ENCODE measurements at regions not wholly inside any gene's neighbourhood (a gene's known extent, or its start where the extent isn't known, plus 50 kb on each side); places are given as distances from the start of the nearest gene placed in this dataset.

GRCh38 chr14:65356327-65356836 is 56.1 kb upstream of the FUT8 start:
- TF ChIP-seq CTCF (conservative IDR thresholded peaks at IDR 0.05; ENCODE audit: low read length): 0 out of 2 replicates have a peak, but pooled peaks have one; percentile 9
- peak; percentile 74 for DNase-seq (ENCODE audit: low read depth)
- no peak overlapping the region for H3K4me3 ChIP-seq (ENCODE audit: low read length)

GRCh38 chr14:65357113-65357512 is 55.4 kb upstream of the FUT8 start:
- peak; percentile 24 for DNase-seq (ENCODE audit: low read depth)
- no peak overlapping the region for H3K4me3 ChIP-seq (ENCODE audit: low read length)
- TF ChIP-seq CTCF (conservative IDR thresholded peaks at IDR 0.05; ENCODE audit: low read length): no peak

GRCh38 chr14:65357689-65358088 is 54.8 kb upstream of the FUT8 start:
- no peak for TF ChIP-seq CTCF (conservative IDR thresholded peaks at IDR 0.05; ENCODE audit: low read length)
- DNase-seq (ENCODE audit: low read depth): no peak
- no peak overlapping the region for H3K4me3 ChIP-seq (ENCODE audit: low read length)

- no peak for TF ChIP-seq CTCF (conservative IDR thresholded peaks at IDR 0.05; ENCODE audit: low read length)
- peak; percentile 38 for DNase-seq (ENCODE audit: low read depth)
- H3K4me3 ChIP-seq (ENCODE audit: low read length): no peak overlapping the region
Observed at GRCh38 chr14:65359503-65359902, 53.0 kb upstream of the FUT8 start.

- H3K4me3 ChIP-seq (ENCODE audit: low read length): no peak overlapping the region
- TF ChIP-seq CTCF (conservative IDR thresholded peaks at IDR 0.05; ENCODE audit: low read length): no peak
- DNase-seq (ENCODE audit: low read depth): no peak
Observed at GRCh38 chr14:65360144-65360784, 52.3 kb upstream of the FUT8 start.

- no peak for TF ChIP-seq CTCF (conservative IDR thresholded peaks at IDR 0.05; ENCODE audit: low read length)
- DNase-seq (ENCODE audit: low read depth): peak; percentile 83
- H3K4me3 ChIP-seq (ENCODE audit: low read length): no peak overlapping the region
Observed at GRCh38 chr14:65361920-65362319, 50.6 kb upstream of the FUT8 start.
